ENCODE measurements at regions not wholly inside any gene's neighbourhood (a gene's known extent, or its start where the extent isn't known, plus 50 kb on each side); places are given as distances from the start of the nearest gene placed in this dataset.

- no peaks in the 10 kb centered on the region for H3K36me3 ChIP-seq (ENCODE audit: control insufficient read depth in 1 of 2, insufficient read depth in 2 of 2, low read length in 1 of 2)
- H3K4me1 ChIP-seq (ENCODE audit: control insufficient read depth in 1 of 2, insufficient read depth in 2 of 2, low read length in 2 of 2): no peaks in the 10 kb centered on the region
- no peak overlapping the region for H3K4me3 ChIP-seq (ENCODE audit: low read length in 2 of 2)
- no peak for ATAC-seq (ENCODE audit: low FRiP score)
- WGBS, 2 donors: 22 to 46% methylated on average over 2 of the region's 2 CpGs
- no peaks in the 10 kb centered on the region for H3K27me3 ChIP-seq (ENCODE audit: control insufficient read depth in 1 of 2, insufficient read depth in 2 of 2, low read length in 1 of 2)
- H3K27ac ChIP-seq (ENCODE audit: low read depth in 1 of 2, low read length in 2 of 2): no peak overlapping the region
- no peaks in the 10 kb centered on the region for H3K9me3 ChIP-seq (ENCODE audit: control insufficient read depth, low read length)
- intact Hi-C loops (cut with DNase I): no loop called here
- DNase-seq: no peak
Observed at GRCh38 chr5:87853541-87853940, 415.1 kb downstream of the TMEM161B start.

GRCh38 chr5:87851603-87852002 lies 417.0 kb downstream of the TMEM161B start:
- Histone ChIP-seq H3K9me3 (ENCODE audit: control insufficient read depth, low read length) (no peaks in the 10 kb centered on the region), H3K4me3 (ENCODE audit: low read length in 2 of 2) (no peak overlapping the region), H3K36me3 (ENCODE audit: control insufficient read depth in 1 of 2, insufficient read depth in 2 of 2, low read length in 1 of 2) (no peaks in the 10 kb centered on the region), H3K27me3 (ENCODE audit: control insufficient read depth in 1 of 2, insufficient read depth in 2 of 2, low read length in 1 of 2) (no peaks in the 10 kb centered on the region), H3K4me1 (ENCODE audit: control insufficient read depth in 1 of 2, insufficient read depth in 2 of 2, low read length in 2 of 2) (no peaks in the 10 kb centered on the region), H3K27ac (ENCODE audit: low read depth in 1 of 2, low read length in 2 of 2) (no peak overlapping the region)
- no peak for DNase-seq
- intact Hi-C loops (cut with DNase I): no loop called here
- no peak for ATAC-seq (ENCODE audit: low FRiP score)

- Histone ChIP-seq H3K4me1 (ENCODE audit: control insufficient read depth in 1 of 2, insufficient read depth in 2 of 2, low read length in 2 of 2) (no peaks in the 10 kb centered on the region), H3K36me3 (ENCODE audit: control insufficient read depth in 1 of 2, insufficient read depth in 2 of 2, low read length in 1 of 2) (no peaks in the 10 kb centered on the region), H3K9me3 (ENCODE audit: control insufficient read depth, low read length) (no peaks in the 10 kb centered on the region), H3K27me3 (ENCODE audit: control insufficient read depth in 1 of 2, insufficient read depth in 2 of 2, low read length in 1 of 2) (no peaks in the 10 kb centered on the region), H3K4me3 (ENCODE audit: low read length in 2 of 2) (no peak overlapping the region), H3K27ac (ENCODE audit: low read depth in 1 of 2, low read length in 2 of 2) (no peak overlapping the region)
- intact Hi-C loops (cut with DNase I): no loop called here
- WGBS, 2 donors: 77 to 78% methylated on average over 3 of the region's 3 CpGs
- ATAC-seq (ENCODE audit: low FRiP score) (no peak), DNase-seq (no peak)
Observed at GRCh38 chr5:87850843-87851242, 417.8 kb downstream of the TMEM161B start.

GRCh38 chr5:87845734-87846133 lies 422.9 kb downstream of the TMEM161B start:
- Histone ChIP-seq H3K36me3 (ENCODE audit: control insufficient read depth in 1 of 2, insufficient read depth in 2 of 2, low read length in 1 of 2) (no peaks in the 10 kb centered on the region), H3K27ac (ENCODE audit: low read depth in 1 of 2, low read length in 2 of 2) (no peak overlapping the region), H3K4me1 (ENCODE audit: control insufficient read depth in 1 of 2, insufficient read depth in 2 of 2, low read length in 2 of 2) (no peaks in the 10 kb centered on the region), H3K4me3 (ENCODE audit: low read length in 2 of 2) (no peak overlapping the region), H3K27me3 (ENCODE audit: control insufficient read depth in 1 of 2, insufficient read depth in 2 of 2, low read length in 1 of 2) (no peaks in the 10 kb centered on the region), H3K9me3 (ENCODE audit: control insufficient read depth, low read length) (peaks cover 1% of the 10 kb centered on the region)
- WGBS, 2 donors: 0 to 12% methylated on average over 2 of the region's 2 CpGs
- no peak for ATAC-seq (ENCODE audit: low FRiP score)
- intact Hi-C loops (cut with DNase I): no loop called here
- no peak for DNase-seq

- Histone ChIP-seq H3K4me1 (ENCODE audit: control insufficient read depth in 1 of 2, insufficient read depth in 2 of 2, low read length in 2 of 2) (no peaks in the 10 kb centered on the region), H3K4me3 (ENCODE audit: low read length in 2 of 2) (no peak overlapping the region), H3K9me3 (ENCODE audit: control insufficient read depth, low read length) (peaks cover 1% of the 10 kb centered on the region), H3K27me3 (ENCODE audit: control insufficient read depth in 1 of 2, insufficient read depth in 2 of 2, low read length in 1 of 2) (no peaks in the 10 kb centered on the region), H3K36me3 (ENCODE audit: control insufficient read depth in 1 of 2, insufficient read depth in 2 of 2, low read length in 1 of 2) (no peaks in the 10 kb centered on the region), H3K27ac (ENCODE audit: low read depth in 1 of 2, low read length in 2 of 2) (no peak overlapping the region)
- intact Hi-C loops (cut with DNase I): no loop called here
- 76 to 77% methylated on average over 4 of the region's 4 CpGs for WGBS, 2 donors
- ATAC-seq (ENCODE audit: low FRiP score) (no peak), DNase-seq (no peak)
Observed at GRCh38 chr5:87844866-87845265, 423.8 kb downstream of the TMEM161B start.

GRCh38 chr5:87844449-87844848 lies 424.2 kb downstream of the TMEM161B start:
- no peak for DNase-seq
- Histone ChIP-seq H3K4me1 (ENCODE audit: control insufficient read depth in 1 of 2, insufficient read depth in 2 of 2, low read length in 2 of 2) (no peaks in the 10 kb centered on the region), H3K27me3 (ENCODE audit: control insufficient read depth in 1 of 2, insufficient read depth in 2 of 2, low read length in 1 of 2) (no peaks in the 10 kb centered on the region), H3K27ac (ENCODE audit: low read depth in 1 of 2, low read length in 2 of 2) (no peak overlapping the region), H3K4me3 (ENCODE audit: low read length in 2 of 2) (no peak overlapping the region), H3K9me3 (ENCODE audit: control insufficient read depth, low read length) (peaks cover 1% of the 10 kb centered on the region), H3K36me3 (ENCODE audit: control insufficient read depth in 1 of 2, insufficient read depth in 2 of 2, low read length in 1 of 2) (no peaks in the 10 kb centered on the region)
- 71 to 80% methylated on average over 1 of the region's 1 CpG for WGBS, 2 donors
- ATAC-seq (ENCODE audit: low FRiP score): no peak
- intact Hi-C loops (cut with DNase I): no loop called here

- DNase-seq: no peak
- WGBS, 2 donors: 62 to 77% methylated on average over 1 of the region's 1 CpG
Observed at GRCh38 chr5:87836696-87837095, 424.0 kb upstream of the CCNH start.

GRCh38 chr5:87831499-87831898 lies 418.8 kb upstream of the CCNH start:
- peaks cover 5% of the 10 kb centered on the region for H3K9me3 ChIP-seq (ENCODE audit: control insufficient read depth, low read length)
- intact Hi-C loops (cut with DNase I): no loop called here
- no peaks in the 10 kb centered on the region for H3K27me3 ChIP-seq (ENCODE audit: control insufficient read depth in 1 of 2, insufficient read depth in 2 of 2, low read length in 1 of 2)
- H3K27ac ChIP-seq (ENCODE audit: low read depth in 1 of 2, low read length in 2 of 2): no peak overlapping the region
- DNase-seq: no peak
- H3K4me1 ChIP-seq (ENCODE audit: control insufficient read depth in 1 of 2, insufficient read depth in 2 of 2, low read length in 2 of 2): no peaks in the 10 kb centered on the region
- no peak for ATAC-seq (ENCODE audit: low FRiP score)
- no peak overlapping the region for H3K4me3 ChIP-seq (ENCODE audit: low read length in 2 of 2)
- 65 to 72% methylated on average over 2 of the region's 2 CpGs for WGBS, 2 donors
- H3K36me3 ChIP-seq (ENCODE audit: control insufficient read depth in 1 of 2, insufficient read depth in 2 of 2, low read length in 1 of 2): no peaks in the 10 kb centered on the region

More at GRCh38 chr5:87836696-87837095, 424.0 kb upstream of the CCNH start:
- H3K36me3 ChIP-seq (ENCODE audit: control insufficient read depth in 1 of 2, insufficient read depth in 2 of 2, low read length in 1 of 2): no peaks in the 10 kb centered on the region
- no peak overlapping the region for H3K4me3 ChIP-seq (ENCODE audit: low read length in 2 of 2)
- intact Hi-C loops (cut with DNase I): no loop called here
- peaks cover 4% of the 10 kb centered on the region for H3K9me3 ChIP-seq (ENCODE audit: control insufficient read depth, low read length)
- no peak for ATAC-seq (ENCODE audit: low FRiP score)
- H3K27ac ChIP-seq (ENCODE audit: low read depth in 1 of 2, low read length in 2 of 2): no peak overlapping the region
- no peaks in the 10 kb centered on the region for H3K4me1 ChIP-seq (ENCODE audit: control insufficient read depth in 1 of 2, insufficient read depth in 2 of 2, low read length in 2 of 2)
- H3K27me3 ChIP-seq (ENCODE audit: control insufficient read depth in 1 of 2, insufficient read depth in 2 of 2, low read length in 1 of 2): no peaks in the 10 kb centered on the region

GRCh38 chr5:87829217-87829551 lies 416.5 kb upstream of the CCNH start:
- DNase-seq (peak; percentile 61 to 76), ATAC-seq (ENCODE audit: low FRiP score) (no peak)
- Histone ChIP-seq H3K9me3 (ENCODE audit: control insufficient read depth, low read length) (peaks cover 5% of the 10 kb centered on the region), H3K27me3 (ENCODE audit: control insufficient read depth in 1 of 2, insufficient read depth in 2 of 2, low read length in 1 of 2) (no peaks in the 10 kb centered on the region), H3K27ac (ENCODE audit: low read depth in 1 of 2, low read length in 2 of 2) (no peak overlapping the region), H3K4me3 (ENCODE audit: low read length in 2 of 2) (no peak overlapping the region), H3K4me1 (ENCODE audit: control insufficient read depth in 1 of 2, insufficient read depth in 2 of 2, low read length in 2 of 2) (no peaks in the 10 kb centered on the region), H3K36me3 (ENCODE audit: control insufficient read depth in 1 of 2, insufficient read depth in 2 of 2, low read length in 1 of 2) (no peaks in the 10 kb centered on the region)
- WGBS, 2 donors: 44 to 55% methylated on average over 5 of the region's 5 CpGs
- intact Hi-C loops (cut with DNase I): no loop called here
